Small intestine (tissue), 7 donors: ENCODE measurements at regions not wholly inside any gene's neighbourhood (a gene's known extent, or its start where the extent isn't known, plus 50 kb on each side); places are given as distances from the start of the nearest gene placed in this dataset.
"Not testable (repeated sequence)": the region's sequence is repeated elsewhere in the genome, so short reads cannot be mapped to it uniquely, and the experiment has no call there.

Source experiments
- DNase-seq, 2 donors: peaks; one replicate each; pipeline versions ENCODE4 v3.0.0 to v3.0.0-alpha.2; 2013
- FAIRE-seq: peaks from 2 replicates; lab custom pipeline; 2012; peaks lifted over from hg19 to GRCh38; lab: Jason Lieb, UNC
- H3K27ac ChIP-seq, 3 donors: one replicate each; pipeline ENCODE4 v1.5.1; 2013; ENCODE audit warnings: low read length in 2 of 3, mild to moderate bottlenecking in 2 of 3, control low read depth in 1 of 3, inconsistent platforms in 1 of 3, low read depth in 1 of 3, moderate library complexity in 1 of 3
- H3K27me3 ChIP-seq, 3 donors: one replicate each; pipeline ENCODE4 v1.6.1; 2013; ENCODE audit warnings: low read length in 3 of 3, inconsistent platforms in 1 of 3; ENCODE audit not compliant: control insufficient read depth in 3 of 3, insufficient read depth in 3 of 3
- H3K36me3 ChIP-seq, 3 donors: one replicate each; pipeline ENCODE4 v1.6.1; 2013; ENCODE audit warnings: low read length in 3 of 3, inconsistent platforms in 1 of 3, low read depth in 1 of 3, mild to moderate bottlenecking in 1 of 3, moderate library complexity in 1 of 3; ENCODE audit not compliant: control insufficient read depth in 3 of 3, insufficient read depth in 2 of 3
- H3K4me1 ChIP-seq, 3 donors: one replicate each; pipeline ENCODE4 v1.6.1; 2013; ENCODE audit warnings: low read length in 2 of 3, inconsistent platforms in 1 of 3, low read depth in 1 of 3, mild to moderate bottlenecking in 1 of 3, moderate library complexity in 1 of 3; ENCODE audit not compliant: control insufficient read depth in 3 of 3, insufficient read depth in 2 of 3
- H3K4me3 ChIP-seq, 3 donors: one replicate each; pipeline ENCODE4 v1.5.1; 2013; ENCODE audit warnings: low read length in 3 of 3, control low read depth in 1 of 3, inconsistent platforms in 1 of 3, low read depth in 1 of 3, mild to moderate bottlenecking in 1 of 3, moderate library complexity in 1 of 3
- H3K9me3 ChIP-seq, 2 donors: one replicate each; pipeline ENCODE4 v1.6.1; 2013; ENCODE audit warnings: low read depth in 1 of 2, low read length in 1 of 2; ENCODE audit not compliant: control insufficient read depth in 2 of 2, insufficient read depth in 1 of 2
- WGBS, 3 donors: extraction: QIAGEN DNeasy Blood & Tissue Kit; methylation state at CpG; one replicate each; pipeline ENCODE4 v1.1.7; 2013; 5-methylcytosine and 5-hydroxymethylcytosine counted together
- donor health status: healthy with polysubstance abuse.
- donor health status: control.
- donor health status: control.
- donor health status: Bipolar disorder and iron deficiency.
- donor health status: healthy.

DNA sequence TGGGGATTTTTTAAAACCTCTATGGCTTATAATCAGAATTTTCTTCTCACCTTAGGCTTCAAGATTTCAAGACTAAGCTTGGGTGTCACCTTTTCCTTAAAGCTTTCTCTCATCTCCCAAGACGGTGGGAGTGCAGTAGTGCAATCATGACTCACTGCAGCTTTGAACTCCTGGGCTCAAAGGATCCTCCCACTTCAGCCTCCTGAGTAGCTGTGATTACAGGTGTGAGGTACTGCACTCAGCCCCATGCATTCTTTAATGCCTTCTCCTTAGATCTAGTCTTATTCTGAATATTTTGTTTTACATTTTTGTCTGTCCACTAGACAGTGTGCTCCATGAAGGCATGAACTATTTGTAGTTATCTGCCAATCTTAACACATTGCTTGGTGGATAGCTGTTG is 55.7 kb upstream of the FAT3 start:
- H3K9me3 ChIP-seq = no peaks in the 10 kb centered on the region
- FAIRE-seq = no peak
- 63 to 86% (median 76%) methylated on average over 1 of the region's 1 CpG for WGBS, 3 donors

DNA sequence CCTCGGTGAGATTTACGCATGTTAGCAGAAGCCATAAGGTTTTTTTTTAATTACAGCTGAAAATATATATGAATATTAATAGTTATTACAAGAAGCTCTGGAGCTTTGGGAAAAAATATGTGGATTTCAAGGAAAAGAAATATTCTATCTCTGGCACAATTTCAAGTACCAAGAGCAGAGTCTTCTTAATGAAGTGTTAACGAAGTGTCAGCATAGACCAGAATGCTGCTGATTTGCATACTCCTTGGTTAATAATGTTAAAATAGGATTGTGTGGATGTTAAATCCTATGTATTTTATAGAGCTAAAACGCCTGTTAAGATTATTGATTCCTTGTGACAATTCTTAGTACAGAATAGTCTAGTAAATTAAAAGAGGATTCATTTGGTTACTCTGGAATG is 57.0 kb upstream of the FAT3 start:
- WGBS, 3 donors = 77 to 88% (median 80%) methylated on average over 4 of the region's 4 CpGs
- Histone ChIP-seq H3K36me3 (no peaks in the 10 kb centered on the region), H3K27me3 (no peaks in the 10 kb centered on the region), H3K27ac (no peak overlapping the region), H3K4me3 (no peak overlapping the region), H3K4me1 (no peaks in the 10 kb centered on the region), H3K9me3 (no peaks in the 10 kb centered on the region)
- DNase-seq (no peak), FAIRE-seq (no peak)

More for the DNA sequence above, 55.7 kb upstream of the FAT3 start:
- no peaks in the 10 kb centered on the region for H3K27me3 ChIP-seq
- no peaks in the 10 kb centered on the region for H3K4me1 ChIP-seq
- DNase-seq = no peak
- H3K27ac ChIP-seq = no peak overlapping the region
- no peak overlapping the region for H3K4me3 ChIP-seq
- no peaks in the 10 kb centered on the region for H3K36me3 ChIP-seq

DNA sequence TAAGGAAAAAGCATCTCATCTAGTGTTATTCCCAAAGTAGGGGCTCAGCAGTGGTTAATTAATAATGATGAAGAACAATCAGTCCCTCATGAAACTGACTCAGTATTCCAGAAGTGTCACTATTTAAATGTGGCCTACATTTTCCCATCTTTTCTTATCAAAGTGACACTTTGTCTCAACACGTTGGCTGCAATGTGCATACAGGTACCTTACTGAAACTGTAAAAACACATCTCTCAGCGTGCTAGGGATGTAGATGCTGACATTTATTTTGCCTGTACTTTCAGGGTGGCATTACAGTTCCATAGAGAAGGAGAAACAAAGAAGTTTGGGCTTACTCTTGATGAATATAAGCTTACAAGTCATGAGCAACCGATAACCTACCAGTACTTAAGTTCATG is 58.3 kb upstream of the FAT3 start:
- 67 to 77% (median 70%) methylated on average over 3 of the region's 3 CpGs for WGBS, 3 donors
- Histone ChIP-seq H3K4me1 (no peaks in the 10 kb centered on the region), H3K36me3 (no peaks in the 10 kb centered on the region), H3K27ac (no peak overlapping the region), H3K4me3 (no peak overlapping the region), H3K27me3 (no peaks in the 10 kb centered on the region), H3K9me3 (no peaks in the 10 kb centered on the region)
- no peak for FAIRE-seq
- DNase-seq = no peak

DNA sequence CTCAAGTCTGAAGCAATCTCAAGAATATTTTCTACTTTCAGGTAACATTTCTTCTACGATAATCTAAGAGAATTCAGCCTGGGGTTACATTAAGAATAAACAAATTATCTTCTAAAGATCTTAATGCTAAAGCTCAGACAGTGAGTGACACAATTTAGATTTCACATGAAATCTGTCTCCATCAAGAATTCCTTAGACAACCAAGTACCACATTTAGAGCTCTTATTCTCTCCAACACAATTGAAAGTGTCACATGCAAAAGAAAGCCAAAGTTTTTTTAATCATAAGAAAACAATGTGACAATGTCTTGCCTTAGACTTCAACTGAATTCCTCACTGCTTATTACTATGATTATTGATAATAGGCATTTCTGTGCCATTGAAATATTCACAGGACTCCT is 60.7 kb upstream of the FAT3 start:
- FAIRE-seq (no peak), DNase-seq (no peak)
- no peak overlapping the region for H3K27ac ChIP-seq
- 74 to 88% (median 82%) methylated on average over 1 of the region's 1 CpG for WGBS, 3 donors
- H3K4me3 ChIP-seq = no peak overlapping the region
- no peaks in the 10 kb centered on the region for H3K27me3 ChIP-seq
- no peaks in the 10 kb centered on the region for H3K4me1 ChIP-seq
- no peaks in the 10 kb centered on the region for H3K9me3 ChIP-seq
- no peaks in the 10 kb centered on the region for H3K36me3 ChIP-seq

DNA sequence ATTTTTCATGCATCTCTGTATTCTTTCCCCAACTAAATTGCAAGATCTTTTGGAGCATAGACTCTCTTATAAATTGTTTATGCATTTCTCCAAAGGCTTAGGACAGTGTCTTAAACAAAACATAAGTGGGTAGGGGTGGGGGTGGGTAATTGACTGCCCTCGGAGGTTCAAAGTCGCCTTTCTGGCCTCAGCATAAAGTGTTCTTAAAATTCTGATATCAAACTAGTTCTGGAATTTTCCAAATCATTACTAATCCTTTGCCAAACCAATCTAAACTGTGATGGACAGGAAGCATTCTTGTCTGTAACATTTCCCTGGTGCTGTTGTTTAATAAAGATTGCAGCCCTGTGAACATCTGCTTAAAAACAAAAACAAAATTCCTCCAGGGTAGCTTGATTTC is 61.8 kb upstream of the FAT3 start:
- no peaks in the 10 kb centered on the region for H3K36me3 ChIP-seq
- DNase-seq (no peak), FAIRE-seq (no peak)
- no peak overlapping the region for H3K4me3 ChIP-seq
- H3K27me3 ChIP-seq = no peaks in the 10 kb centered on the region
- WGBS, 3 donors = 64 to 78% (median 72%) methylated on average over 2 of the region's 2 CpGs
- no peak overlapping the region for H3K27ac ChIP-seq
- H3K9me3 ChIP-seq = no peaks in the 10 kb centered on the region
- no peaks in the 10 kb centered on the region for H3K4me1 ChIP-seq

DNA sequence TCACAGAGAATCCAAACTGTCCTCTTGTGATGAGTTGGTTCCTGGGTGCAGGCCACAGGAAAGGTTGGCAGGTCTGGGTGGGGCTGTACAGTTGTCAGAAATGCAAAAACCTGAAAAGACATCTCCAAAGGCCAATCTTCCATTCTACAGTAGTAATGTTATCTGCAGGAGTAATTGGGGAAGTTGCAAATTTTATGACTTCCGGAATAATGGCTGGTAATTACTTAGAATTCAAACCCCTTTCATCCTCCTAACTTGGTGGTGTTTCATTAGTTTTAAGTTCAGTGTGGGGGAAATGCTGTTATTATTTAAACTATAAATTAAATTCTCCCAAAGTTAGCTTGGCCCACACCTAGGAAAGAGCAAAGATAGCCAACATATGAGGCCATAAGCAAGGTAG is 64.7 kb upstream of the FAT3 start:
- H3K36me3 ChIP-seq = no peaks in the 10 kb centered on the region
- H3K27ac ChIP-seq = no peak overlapping the region
- H3K4me1 ChIP-seq = no peaks in the 10 kb centered on the region
- 62 to 77% (median 73%) methylated on average over 1 of the region's 1 CpG for WGBS, 3 donors
- no peak overlapping the region for H3K4me3 ChIP-seq
- DNase-seq (no peak), FAIRE-seq (no peak)
- no peaks in the 10 kb centered on the region for H3K9me3 ChIP-seq
- H3K27me3 ChIP-seq = no peaks in the 10 kb centered on the region

DNA sequence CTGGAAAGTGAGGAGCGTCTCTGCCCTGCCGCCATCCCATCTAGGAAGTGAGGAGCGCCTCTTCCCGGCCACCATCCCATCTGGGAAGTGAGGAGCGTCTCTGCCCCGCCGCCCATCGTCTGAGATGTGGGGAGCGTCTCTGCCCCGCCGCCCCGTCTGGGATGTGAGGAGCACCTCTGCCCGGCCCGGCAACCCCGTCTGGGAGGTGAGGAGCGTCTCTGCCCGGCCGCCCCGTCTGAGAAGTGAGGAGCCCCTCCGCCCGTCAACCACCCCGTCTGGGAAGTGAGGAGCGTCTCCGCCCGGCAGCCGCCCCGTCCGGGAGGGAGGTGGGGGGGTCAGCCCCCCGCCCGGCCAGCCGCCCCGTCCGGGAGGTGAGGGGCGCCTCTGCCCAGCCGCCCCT is 67.2 kb upstream of the FAT3 start:
- 92 to 97% (median 95%) methylated on average over 19 to 35 of the region's 35 CpGs for WGBS, 3 donors
- not testable (repeated sequence) for H3K4me1 ChIP-seq, DNase-seq, FAIRE-seq, H3K36me3 ChIP-seq, H3K4me3 ChIP-seq, H3K9me3 ChIP-seq, H3K27ac ChIP-seq, H3K27me3 ChIP-seq

DNA sequence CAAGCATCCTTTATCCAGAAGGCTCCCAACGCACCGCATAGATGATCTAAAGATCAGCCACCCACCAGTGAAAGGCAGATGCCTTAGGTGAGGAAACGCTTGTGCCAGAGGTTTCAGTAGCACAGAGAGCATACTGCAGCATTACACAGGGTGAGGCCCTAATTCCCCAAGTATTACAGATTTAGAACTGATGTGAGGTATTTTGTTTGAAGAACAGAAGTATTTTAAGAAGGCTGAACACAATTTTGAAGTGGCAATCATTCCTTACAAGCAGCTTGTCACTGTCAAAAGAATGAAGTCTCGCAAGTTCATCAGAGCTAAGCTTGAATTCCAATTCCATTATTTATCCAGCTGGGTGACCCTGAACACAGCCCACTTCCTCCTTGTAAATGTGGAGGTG is 70.0 kb upstream of the FAT3 start:
- Histone ChIP-seq H3K27ac (no peak overlapping the region), H3K9me3 (no peaks in the 10 kb centered on the region), H3K4me1 (no peaks in the 10 kb centered on the region), H3K4me3 (no peak overlapping the region), H3K27me3 (no peaks in the 10 kb centered on the region), H3K36me3 (no peaks in the 10 kb centered on the region)
- no peak for DNase-seq
- WGBS, 3 donors = 71 to 85% (median 80%) methylated on average over 4 of the region's 4 CpGs
- no peak for FAIRE-seq

DNA sequence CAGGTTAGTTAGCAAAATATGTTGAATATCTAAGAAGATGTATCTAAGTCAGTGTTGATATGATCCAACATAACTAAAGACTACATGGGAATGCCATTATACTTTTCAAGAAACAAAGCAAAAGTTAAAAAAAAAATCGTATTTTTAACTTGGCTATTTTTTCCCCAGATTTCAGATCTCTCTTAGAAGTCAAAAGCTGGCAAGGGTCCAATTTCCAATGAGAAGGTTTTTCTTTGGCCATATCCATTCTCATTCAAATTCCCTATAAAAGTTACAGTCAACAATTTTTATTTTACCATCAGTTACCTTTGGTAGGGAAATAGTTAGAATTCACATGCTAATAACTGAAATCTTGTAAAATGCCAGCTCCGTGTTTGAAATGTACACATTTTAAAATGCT is 70.5 kb upstream of the FAT3 start:
- Histone ChIP-seq H3K4me1 (no peaks in the 10 kb centered on the region), H3K4me3 (no peak overlapping the region), H3K27ac (no peak overlapping the region), H3K27me3 (no peaks in the 10 kb centered on the region), H3K9me3 (no peaks in the 10 kb centered on the region), H3K36me3 (no peaks in the 10 kb centered on the region)
- 75 to 78% (median 78%) methylated on average over 2 of the region's 2 CpGs for WGBS, 3 donors
- no peak for DNase-seq
- FAIRE-seq = no peak
